Bronchial epithelial cell (primary cell): ENCODE measurements at regions not wholly inside any gene's neighbourhood (a gene's known extent, or its start where the extent isn't known, plus 50 kb on each side); places are given as distances from the start of the nearest gene placed in this dataset.

Experiments used
- DNase-seq: peaks from one replicate; pipeline ENCODE4 v3.0.0-alpha.2; 2010; ENCODE audit warnings: low read depth
- FAIRE-seq: peaks from 2 replicates; lab custom pipeline; 2011; peaks lifted over from hg19 to GRCh38; lab: Jason Lieb, UNC
- H3K27me3 ChIP-seq: 2 replicates; pipeline ENCODE4 v1.5.1; 2011; ENCODE audit warnings: low read length; ENCODE audit not compliant: control insufficient read depth, insufficient read depth
- H3K36me3 ChIP-seq: 2 replicates; pipeline ENCODE4 v1.5.1; 2011; ENCODE audit warnings: low read length; ENCODE audit not compliant: control insufficient read depth, insufficient read depth
- H3K4me3 ChIP-seq: 2 replicates; pipeline ENCODE4 v1.5.1; 2011; ENCODE audit warnings: mild to moderate bottlenecking, low read depth, low read length, control low read depth
- TF ChIP-seq, protein P1 (sequence below): IDR thresholded peaks from 2 replicates; pipeline ENCODE4 v1.5.1; 2011; ENCODE audit warnings: mild to moderate bottlenecking, moderate library complexity, low read length, control low read depth, inconsistent platforms; ENCODE audit not compliant: insufficient read depth, severe bottlenecking

DNA sequence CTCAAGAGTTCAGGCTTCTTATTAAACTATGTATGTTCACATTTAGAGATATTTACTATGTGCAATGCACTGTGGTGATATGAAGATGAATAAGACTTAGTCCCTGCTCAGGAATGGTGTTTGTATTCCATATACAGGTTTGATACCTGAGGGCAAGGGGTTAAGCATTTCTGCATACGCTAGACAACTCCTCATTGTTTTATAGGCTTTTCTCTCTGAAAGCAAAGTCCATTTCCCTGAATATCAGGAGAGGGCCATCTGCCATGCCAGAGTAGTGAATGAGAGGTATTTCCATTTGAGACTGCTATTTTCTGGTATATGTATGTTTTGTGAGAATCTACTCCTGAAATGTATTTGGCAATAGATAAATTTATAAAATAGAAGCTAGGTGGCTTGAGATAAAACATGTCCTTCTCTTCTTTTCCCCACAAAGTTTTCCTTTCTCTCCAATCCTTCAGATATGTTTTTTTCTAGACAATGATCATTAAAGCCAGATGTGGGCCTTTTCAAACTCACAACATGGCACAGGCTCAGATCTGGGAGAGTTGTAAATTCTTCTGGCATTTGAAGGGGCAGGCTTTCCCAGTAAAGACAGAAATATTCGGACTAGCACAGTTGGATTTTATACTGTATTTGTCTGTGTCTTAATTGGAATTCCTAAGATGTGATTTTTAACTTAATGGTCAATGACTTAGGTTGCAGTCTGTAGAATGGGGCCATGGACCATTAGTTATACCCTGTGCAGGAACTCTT, 73.3 kb upstream of the WDR26 start:
- Histone ChIP-seq H3K4me3 (no peak overlapping the region), H3K36me3 (no peaks in the 10 kb centered on the region), H3K27me3 (no peaks in the 10 kb centered on the region)
- DNase-seq, result no peak
- TF ChIP-seq, protein P1, sequence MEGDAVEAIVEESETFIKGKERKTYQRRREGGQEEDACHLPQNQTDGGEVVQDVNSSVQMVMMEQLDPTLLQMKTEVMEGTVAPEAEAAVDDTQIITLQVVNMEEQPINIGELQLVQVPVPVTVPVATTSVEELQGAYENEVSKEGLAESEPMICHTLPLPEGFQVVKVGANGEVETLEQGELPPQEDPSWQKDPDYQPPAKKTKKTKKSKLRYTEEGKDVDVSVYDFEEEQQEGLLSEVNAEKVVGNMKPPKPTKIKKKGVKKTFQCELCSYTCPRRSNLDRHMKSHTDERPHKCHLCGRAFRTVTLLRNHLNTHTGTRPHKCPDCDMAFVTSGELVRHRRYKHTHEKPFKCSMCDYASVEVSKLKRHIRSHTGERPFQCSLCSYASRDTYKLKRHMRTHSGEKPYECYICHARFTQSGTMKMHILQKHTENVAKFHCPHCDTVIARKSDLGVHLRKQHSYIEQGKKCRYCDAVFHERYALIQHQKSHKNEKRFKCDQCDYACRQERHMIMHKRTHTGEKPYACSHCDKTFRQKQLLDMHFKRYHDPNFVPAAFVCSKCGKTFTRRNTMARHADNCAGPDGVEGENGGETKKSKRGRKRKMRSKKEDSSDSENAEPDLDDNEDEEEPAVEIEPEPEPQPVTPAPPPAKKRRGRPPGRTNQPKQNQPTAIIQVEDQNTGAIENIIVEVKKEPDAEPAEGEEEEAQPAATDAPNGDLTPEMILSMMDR, result no peak
- FAIRE-seq, result no peak

DNA sequence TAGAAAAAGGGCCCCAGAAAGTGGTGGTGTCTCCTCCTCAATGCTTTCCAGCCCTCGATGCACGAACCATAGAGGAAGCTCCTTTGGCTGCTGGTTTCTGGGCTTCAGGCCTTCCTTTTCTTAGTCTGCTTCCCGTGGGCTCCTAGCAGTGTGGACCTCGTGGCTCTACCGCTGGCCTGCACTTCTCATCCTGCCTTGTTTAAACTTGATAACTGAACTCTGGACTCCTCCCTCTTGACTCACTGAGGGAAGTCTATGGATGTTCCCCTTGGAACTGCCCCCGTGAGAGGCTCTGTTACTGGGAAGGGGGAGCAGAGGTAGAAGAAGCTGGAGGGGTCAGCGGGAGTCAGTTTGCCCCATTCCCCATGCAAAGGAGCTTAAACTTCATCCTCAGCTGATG, 75.3 kb upstream of the WDR26 start:
- H3K4me3 ChIP-seq, result no peak overlapping the region
- H3K36me3 ChIP-seq, result no peaks in the 10 kb centered on the region
- DNase-seq (peak; percentile 63), FAIRE-seq (no peak)
- TF ChIP-seq, protein P1, result no peak
- H3K27me3 ChIP-seq, result no peaks in the 10 kb centered on the region

- DNase-seq (peak; percentile 22), FAIRE-seq (no peak)
- Histone ChIP-seq H3K36me3 (no peaks in the 10 kb centered on the region), H3K4me3 (no peak overlapping the region), H3K27me3 (no peaks in the 10 kb centered on the region)
- TF ChIP-seq, protein P1, result no peak
These were observed 76.5 kb upstream of the WDR26 start for GRCh38 chr1:224510880-224511645.

- Histone ChIP-seq H3K27me3 (no peaks in the 10 kb centered on the region), H3K4me3 (no peak overlapping the region), H3K36me3 (no peaks in the 10 kb centered on the region)
- DNase-seq (no peak), FAIRE-seq (no peak)
- TF ChIP-seq, protein P1, result no peak
These were observed 78.1 kb upstream of the WDR26 start for GRCh38 chr1:224512600-224513151.

GRCh38 chr1:224513383-224513782, 78.8 kb upstream of the WDR26 start:
- DNase-seq (no peak), FAIRE-seq (no peak)
- no peaks in the 10 kb centered on the region for H3K27me3 ChIP-seq
- TF ChIP-seq, protein P1, result no peak
- H3K36me3 ChIP-seq, result no peaks in the 10 kb centered on the region
- no peak overlapping the region for H3K4me3 ChIP-seq
